RPMI7951 (cell line): ENCODE measurements at regions not wholly inside any gene's neighbourhood (a gene's known extent, or its start where the extent isn't known, plus 50 kb on each side); places are given as distances from the start of the nearest gene placed in this dataset.
"Not testable (repeated sequence)": the region's sequence is repeated elsewhere in the genome, so short reads cannot be mapped to it uniquely, and the experiment has no call there.

Source experiments
- DNase-seq: peaks from one replicate; pipeline ENCODE4 v3.0.0-alpha.2; 2012; ENCODE audit warnings: low read depth

DNA sequence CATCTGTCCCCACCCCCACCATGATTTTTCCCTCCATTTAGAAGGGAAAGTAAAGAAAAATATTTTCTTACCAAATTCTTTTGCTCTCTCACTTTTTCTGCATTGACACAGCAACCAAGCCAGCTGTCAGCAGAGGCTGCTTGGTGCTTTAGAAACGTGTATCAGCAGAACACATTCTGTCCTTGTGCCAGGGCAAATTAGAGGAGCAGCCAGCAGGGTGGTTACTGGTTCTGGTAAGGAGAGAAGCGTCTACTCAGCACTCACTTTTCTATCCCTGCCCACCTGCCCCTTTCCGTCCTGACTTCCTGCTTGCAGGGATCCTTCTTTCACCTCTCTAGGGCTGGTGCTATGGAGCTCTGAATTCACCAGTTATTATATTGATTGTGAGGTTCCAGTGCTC is 327.5 kb upstream of the PDE3A start:
- no peak for DNase-seq

DNA sequence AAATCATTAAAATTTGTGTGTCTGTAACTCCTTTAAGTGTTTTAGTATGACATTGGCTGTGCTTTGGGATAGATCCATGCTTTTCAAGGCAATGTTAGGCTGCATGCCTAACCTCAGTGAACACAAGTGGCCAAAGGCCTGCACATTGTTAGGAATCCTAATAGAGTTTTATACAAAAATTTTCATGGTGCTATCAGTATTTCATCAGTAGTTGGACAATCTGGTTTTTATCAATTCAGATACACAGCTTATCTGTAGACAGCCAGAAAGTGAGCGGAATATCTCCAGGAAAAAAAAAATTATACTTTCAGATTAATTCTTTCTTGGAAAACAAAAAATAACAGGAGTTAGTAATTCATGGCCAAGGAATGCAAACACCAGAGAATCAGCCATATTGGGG is 324.0 kb upstream of the PDE3A start:
- DNase-seq: no peak

DNA sequence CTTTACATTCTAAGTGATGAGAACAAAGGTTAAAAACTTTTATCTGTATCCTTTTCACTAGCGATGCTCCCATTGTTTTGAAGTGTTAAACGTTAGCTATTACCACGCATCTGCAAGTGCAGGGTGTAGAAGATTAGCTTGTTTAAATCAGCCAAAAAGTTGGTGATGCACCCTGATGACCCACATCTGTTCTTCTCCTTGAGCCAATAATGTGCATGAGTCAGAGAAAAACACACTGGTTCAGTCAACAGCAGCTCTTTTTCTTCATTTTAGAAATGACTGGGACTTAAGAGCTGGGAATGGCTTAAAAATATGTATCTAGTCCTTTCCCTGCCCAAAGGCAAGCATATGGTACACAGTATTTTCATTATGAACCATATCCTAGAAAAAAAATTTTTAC is 323.5 kb upstream of the PDE3A start:
- peak; percentile 15 for DNase-seq

DNA sequence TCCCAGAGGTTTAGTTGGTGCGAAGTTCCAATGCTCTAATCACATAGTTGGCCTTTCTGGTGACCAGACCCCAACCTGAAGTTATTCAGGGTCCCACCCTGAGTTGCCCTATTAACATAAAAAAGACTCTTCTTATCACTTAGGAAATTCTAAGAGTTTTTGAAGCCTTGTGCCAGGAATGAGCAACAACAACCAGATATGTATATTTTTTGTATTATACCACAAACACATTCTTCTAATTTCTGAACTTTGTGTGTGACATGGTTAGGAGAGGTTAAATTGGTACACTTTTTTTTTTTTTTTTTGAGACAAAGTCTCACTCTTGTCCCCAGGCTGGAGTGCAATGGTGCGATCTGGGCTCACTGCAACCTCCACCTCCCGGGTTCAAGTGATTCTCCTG is 320.4 kb upstream of the PDE3A start:
- no peak for DNase-seq

DNA sequence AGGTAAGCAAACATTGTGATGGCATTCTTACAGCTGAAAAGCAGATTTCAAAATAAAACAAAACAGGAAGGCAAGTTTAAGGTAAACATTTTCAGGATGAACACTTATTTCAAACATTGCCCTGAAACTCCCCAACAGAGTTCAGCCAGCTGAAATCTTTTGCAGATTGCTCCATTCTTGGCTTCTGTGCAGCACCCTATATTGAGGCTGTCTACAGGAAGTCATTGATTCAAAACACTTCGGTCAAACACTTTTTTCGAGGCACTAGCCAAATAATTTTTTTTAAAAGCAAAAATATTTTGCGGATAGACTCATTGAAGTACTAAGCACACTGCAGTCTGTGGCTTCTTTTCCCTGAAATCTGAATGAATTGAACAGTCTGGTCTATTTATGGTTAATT is 318.1 kb upstream of the PDE3A start:
- no peak for DNase-seq

DNA sequence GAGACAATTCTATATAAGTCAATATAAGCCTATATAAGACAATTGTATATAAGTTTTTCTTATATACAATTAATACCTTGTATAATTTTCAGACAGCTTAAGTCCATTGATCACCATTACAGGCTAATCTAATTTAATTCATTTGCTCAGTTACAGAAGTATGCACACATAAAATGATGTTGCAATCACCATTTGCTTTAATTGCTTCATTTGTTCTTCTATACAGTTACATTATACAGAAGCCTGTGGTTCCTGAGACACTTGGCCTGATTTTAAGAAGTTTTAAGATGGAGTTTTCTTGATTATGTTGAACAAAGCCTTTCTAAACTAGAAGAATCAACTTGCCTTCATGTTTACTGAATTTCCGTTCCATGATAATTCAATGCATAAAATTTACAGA is 314.6 kb upstream of the PDE3A start:
- no peak for DNase-seq

DNA sequence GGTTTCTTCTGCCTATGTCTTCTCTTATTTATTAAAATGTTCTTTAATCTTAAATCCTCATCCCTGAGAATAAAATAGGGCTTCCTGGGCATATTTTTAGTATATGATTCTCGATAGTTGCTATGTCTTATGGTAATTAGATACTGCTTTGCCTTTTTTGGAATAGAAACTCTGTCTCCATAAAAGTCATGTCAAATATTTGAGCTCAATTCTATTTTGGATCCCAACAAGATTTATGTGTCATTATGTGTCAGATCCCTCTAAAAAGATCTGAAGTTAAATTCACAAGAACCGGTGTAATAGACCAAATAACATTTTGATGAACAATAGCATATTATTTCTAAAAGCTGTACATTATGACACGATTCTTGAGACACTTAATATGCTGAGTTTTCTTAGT is 312.5 kb upstream of the PDE3A start:
- no peak for DNase-seq

DNA sequence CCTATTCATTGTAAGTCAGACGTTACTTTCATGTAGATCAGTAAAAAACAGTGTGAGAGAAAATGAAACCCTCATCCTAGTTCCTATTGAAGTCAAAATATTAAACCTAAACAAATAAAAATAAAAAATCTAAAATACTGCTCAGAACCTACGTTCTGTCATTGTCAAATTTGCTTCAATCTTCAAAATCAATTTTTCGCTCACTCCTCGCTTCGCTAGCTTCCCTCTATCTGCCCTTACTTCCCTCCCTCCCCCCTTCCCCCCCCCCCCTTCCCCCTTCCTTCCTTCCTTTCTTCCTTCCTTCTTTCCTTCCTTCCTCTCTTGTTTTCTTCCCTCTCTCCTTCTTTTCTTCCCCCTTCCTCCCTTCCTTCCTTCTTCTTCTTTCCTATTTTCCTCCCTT is 310.9 kb upstream of the PDE3A start:
- DNase-seq: no peak

DNA sequence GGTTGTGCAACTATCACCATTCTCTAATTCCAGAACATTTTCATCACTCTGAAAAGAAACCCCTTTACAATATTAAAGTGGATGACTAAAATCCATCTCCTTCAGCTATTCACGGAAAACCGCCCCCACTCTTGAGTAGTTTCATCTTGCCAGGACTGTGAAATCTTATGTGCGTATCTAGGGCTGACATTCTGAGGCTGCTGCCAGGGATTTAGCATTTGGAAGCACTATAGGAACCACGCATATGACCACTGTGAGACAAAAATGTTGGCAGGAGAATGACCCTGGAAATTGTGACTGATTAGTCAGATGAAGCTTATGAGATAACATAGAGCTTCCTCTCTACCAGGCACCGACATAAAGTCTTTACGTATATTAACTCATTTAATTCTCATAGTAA is 305.2 kb upstream of the PDE3A start:
- DNase-seq: no peak

DNA sequence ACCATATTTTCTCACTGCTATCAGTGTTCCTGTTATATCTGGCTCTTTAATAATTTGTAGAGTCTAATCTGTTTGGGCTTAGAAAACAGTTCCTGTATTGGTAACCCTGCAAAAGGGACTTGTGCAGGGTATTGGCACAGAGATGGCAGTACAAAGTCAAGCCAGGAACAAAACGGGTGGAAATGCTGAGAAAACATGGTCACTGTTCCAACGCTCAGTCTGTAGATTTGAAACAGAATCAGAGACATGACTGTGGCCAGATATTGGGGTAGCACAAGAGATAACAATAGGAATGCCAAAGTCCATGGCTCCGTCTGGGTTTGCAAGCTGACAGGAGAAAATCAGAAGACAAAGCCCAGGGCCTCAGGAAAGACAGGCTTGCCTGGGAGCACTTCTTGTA is 290.7 kb upstream of the PDE3A start:
- DNase-seq: no peak

DNA sequence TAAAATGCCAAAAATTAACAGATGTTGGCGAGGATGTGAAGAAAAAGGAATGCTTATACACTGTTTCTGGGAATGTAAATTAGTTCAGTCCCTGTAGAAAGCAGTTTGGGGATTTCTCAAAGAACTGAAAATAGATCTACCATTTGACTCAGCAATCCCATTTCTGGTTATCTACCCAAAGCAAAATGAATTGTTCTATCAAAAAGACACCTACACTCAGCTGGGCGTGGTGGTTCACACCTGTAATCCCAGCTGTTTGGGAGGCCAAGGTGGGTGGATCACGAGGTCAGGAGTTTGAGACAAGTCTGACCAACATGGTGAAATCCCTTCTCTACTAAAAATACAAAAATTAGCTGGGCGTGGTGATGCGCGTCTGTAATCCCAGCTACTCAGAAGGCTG is 279.3 kb upstream of the PDE3A start:
- DNase-seq: no peak

DNA sequence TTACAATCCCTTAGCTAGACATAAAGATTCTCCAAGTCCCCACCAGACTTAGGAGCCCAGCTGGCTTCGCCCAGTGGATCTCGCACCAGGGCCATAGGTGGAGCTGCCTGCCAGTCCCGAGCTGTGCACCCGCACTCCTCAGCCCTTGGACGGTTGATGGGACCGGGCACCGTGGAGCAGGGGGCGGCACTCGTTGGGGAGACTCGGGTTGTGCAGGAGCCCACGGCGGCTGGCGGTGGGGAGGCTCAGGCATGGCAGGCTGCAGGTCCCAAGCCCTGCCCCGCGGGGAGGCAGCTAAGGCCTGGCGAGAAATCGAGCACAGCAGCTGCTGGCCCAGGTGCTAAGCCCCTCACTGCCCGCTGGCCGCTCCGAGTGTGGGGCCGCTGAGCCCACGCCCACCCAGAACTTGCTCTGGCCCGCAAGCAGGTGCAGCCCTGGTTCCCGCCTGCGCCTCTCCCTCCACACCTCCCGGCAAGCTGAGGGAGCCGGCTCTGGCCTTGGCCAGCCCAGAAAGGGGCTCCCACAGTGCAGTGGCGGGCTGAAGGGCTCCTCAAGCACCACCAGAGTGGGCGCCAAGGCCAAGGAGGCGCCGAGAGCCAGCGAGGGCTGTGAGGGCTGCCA is 275.0 kb upstream of the PDE3A start:
- not testable (repeated sequence) for DNase-seq

DNA sequence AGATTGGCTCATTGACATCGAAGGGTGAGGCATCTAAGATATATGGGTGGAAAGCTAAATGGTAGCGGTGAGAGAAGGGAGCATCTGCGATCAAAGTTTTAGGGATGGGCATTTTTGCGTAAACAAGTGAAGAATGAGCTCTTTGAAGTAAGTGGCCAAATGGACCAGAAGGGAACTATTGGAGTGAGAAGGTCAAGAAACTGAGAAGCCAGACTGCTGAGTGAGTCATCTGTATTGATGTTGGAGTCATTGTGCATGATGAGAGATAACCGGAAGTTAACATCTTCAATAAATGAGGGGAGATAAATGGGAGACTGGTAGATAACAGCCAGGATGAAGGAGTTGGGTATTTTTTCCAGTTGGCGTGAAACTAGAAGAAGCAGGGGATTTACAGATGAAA is 271.9 kb upstream of the PDE3A start:
- DNase-seq: peak; percentile 3

DNA sequence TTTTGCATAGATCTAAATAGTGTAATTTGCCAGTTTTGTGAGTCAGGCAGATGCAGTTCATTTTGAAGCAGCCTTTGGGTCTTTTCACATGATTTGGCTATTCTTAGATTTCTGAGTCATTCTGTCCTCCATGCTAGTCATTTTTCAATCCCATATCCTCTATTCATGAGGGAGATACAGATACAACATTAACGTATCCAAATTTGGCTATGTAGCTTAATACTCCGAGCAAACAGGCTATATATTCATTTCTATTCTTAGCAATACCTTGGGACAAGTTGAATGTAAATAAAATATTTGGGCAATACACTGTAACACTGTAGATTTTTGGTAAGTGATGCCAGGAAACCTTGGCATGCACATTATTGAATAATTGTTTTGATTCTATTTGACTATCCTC is 270.7 kb upstream of the PDE3A start:
- DNase-seq: peak; percentile 20

DNA sequence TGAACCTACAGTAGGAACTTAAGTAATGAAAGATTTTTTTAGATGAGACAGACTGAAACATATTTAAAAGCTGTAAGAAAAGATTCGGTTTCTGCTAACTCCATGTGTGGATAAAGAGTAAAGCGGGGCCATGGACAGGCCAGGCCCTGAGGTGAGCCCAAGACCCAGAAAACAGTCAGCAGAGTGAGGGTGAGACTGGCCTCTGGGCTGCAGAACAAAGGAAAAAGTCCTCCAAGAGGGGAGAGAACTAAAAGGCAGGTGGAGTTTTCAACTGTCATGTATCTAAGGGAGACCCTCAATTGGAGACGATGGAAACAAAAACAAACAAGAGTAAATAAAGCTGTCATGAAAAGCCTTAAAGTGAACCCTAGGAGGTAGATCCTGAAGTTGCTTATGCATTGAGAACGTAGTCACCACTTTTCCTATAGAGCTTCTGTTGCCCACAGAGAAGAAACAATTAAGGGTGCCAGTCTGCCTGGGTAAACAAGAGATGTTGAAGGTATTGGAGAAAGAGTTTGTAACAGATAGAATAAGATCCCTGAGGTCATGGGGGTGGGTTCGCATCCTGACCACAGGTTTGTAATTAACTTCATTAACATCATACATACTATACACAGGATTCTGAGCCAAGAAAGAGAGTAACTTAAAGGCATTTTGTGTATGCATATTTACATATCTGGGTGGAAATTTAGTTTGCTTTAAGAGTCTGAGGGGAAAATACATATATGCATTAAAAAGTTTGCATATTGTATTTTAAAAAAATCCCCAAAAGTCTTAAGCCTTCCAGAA is 268.7 kb upstream of the PDE3A start:
- DNase-seq: no peak

DNA sequence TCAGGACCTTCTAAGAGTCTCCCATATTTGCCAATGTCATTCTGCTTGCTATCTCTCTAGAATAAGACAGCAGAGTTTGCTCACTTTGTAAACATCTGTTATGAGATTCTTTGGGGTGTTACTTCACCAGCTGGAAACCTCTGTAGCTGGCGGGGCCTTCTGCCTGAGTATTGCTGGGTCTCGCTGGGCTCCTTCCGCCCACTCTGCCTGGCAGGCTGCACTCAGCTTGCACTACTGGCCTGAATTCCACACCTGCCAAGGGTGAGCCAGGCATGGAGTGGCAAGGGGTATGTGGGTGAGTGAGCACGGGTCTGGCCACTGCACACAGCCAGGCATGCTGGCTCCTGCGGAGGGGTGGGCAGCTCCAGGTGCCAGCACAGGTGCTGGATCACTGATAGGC is 267.3 kb upstream of the PDE3A start:
- no peak for DNase-seq

DNA sequence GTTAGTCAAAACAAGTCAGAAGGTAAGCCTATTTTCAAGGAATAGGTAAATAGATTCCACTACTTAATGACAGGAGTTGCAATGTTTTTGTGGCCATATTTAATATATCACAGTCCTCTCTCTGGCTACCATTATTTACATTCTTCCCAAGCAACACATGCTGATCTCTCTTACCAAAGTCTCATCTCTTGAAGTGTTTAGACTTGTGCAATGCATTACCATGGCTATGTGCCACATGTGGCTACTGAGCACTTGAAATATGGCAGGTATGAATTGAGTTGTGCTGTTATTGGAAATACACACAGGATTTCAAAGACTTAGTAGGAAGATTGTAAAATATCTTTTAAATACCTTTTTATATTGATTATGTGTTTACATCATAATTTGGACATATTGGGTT is 262.4 kb upstream of the PDE3A start:
- no peak for DNase-seq

DNA sequence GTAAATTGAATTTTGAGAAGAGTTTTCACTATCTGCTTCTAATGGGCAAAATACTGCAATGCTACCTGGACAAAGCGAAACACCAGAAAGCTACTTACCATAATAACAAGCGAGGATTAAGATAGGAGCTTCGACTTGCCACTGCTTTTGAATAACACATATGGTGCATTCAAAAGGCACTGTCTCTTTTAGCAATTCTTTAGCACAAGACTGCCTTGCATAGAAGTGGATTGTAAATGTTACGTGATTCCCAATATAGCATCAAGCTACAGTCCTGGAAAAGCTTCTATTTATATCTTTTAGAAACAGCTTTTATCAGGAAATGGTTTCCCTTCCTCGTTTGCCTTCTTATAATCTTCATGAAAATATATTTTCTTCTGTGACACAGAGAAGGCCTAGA is 258.7 kb upstream of the PDE3A start:
- DNase-seq: no peak

DNA sequence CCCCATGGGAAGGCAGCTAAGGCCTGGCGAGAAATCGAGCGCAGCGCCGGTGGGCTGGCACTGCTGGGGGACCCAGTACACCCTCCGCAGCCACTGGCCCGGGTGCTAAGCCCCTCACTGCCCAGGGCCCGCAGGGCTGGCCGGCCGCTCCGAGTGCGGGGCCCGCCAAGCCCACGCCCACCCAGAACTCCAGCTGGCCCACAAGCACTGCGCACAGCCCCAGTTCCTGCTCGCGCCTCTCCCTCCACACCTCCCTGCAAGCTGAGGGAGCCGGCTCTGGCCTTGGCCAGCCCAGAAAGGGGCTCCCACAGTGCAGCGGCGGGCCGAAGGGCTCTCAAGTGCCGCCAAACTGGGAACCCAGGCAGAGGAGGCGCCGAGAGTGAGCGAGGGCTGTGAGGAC is 253.0 kb upstream of the PDE3A start:
- not testable (repeated sequence) for DNase-seq

DNA sequence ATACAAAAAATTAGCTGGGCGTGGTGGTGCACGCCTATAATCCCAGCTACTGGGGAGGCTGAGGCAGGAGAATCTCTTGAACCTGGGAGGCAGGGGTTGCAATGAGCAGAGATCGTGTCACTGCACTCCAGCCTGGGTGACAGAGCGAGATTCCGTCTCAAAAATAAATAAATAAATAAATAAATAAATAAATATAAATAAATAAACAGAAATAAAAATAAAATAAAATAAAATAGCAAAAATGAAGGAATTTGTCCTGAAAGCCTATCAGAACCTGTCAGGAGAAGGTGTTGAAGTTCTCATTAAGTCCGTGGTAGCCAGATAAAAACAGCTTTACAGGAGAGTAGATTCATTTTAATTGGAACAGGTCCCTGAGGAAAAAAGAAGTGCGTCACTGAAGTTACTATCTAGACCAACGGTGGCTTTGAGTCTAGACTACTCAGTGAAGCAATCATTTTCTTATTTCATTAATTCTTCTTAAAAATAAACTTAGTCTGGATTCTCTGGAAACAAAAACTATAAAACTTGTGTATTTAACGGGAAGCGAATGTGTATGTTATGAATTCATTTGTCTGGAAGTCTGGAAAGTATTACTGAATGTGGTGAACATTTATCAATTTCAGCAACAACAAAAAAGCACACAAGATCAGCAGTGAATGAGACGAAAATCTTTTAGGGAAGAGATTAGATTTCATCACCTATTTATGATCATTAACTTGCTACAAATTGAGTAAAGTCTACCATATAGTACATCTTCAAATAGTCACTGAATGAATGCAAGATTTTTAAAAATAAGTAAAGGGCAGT is 248.5 kb upstream of the PDE3A start:
- DNase-seq: no peak

DNA sequence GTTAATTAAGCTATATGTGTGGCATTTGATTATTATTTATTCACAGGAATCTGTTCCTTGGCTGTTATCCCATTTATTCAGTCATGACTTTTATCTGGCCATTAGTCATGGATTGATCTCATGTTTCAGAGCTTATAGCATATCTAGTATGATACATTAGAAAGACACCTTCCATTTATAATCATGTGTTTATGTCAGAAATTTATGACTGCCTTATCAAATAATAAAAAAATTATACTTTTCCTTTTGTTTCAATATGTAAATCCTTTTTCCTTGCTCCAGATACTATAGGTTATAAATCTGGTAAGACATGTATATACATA is 248.0 kb upstream of the PDE3A start:
- no peak for DNase-seq

DNA sequence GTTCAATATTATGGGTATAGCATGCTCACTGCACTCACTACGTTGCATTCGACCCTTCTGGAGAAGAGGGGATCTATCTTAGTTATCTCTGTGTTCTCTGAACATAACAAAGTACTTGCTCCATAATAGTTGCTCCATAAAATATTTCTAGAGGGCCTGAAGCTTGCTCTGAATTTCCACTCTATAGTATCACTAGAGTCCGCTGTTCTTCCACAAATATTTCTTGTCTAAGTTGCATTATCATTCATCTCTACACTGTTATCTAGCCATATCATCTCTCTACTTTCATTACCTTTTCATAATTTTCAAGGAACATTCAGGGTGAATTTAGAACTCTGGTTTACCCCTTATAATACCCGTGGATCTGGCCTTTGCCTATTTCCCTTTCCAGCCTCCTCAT is 246.1 kb upstream of the PDE3A start:
- DNase-seq: no peak

DNA sequence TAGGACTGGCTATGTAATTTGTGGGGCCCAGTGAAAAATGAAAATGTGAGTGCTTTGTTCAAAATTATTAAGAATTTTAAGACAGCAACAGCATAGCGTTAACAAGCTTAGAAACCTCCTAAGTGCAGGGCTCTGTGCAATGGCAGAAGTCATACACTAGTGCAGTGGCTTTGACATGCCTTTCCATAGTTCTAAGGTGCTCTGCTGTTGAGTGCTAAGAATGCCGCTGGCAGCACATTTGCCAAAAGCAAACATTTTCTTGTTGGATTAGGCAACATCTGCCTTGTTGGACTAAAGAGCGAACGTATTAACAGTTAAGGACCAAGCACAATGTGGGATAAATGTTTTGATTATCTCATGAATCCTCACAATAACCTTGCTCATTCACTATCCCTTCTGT is 244.9 kb upstream of the PDE3A start:
- DNase-seq: no peak
